OCI-LY7 (cell line): ENCODE measurements at regions not wholly inside any gene's neighbourhood (a gene's known extent, or its start where the extent isn't known, plus 50 kb on each side); places are given as distances from the start of the nearest gene placed in this dataset.

ENCODE experiments used
- CTCF ChIP-seq: fragments of 200-600 bp; sonication (generic); conservative IDR thresholded peaks from 2 replicates; pipeline ENCODE4 v1.5.1; 2014; ENCODE audit warnings: mild to moderate bottlenecking, antibody characterized with exemption, low read length, moderate library complexity, mixed read lengths
- EZH2phosphoT487 ChIP-seq: fragments of 200-600 bp; sonication (generic); IDR thresholded peaks from 2 replicates; pipeline ENCODE4 v1.6.1; 2018; ENCODE audit warnings: low read depth, borderline replicate concordance, mild to moderate bottlenecking, mixed run types, antibody characterized with exemption, low read length, moderate library complexity, mixed read lengths

GRCh38 chr22:27473533-27473932 is 328.0 kb downstream of the MN1 start:
- TF ChIP-seq CTCF (no peak), EZH2phosphoT487 (no peak)
